HUES6 (cell line): ENCODE measurements at regions not wholly inside any gene's neighbourhood (a gene's known extent, or its start where the extent isn't known, plus 50 kb on each side); places are given as distances from the start of the nearest gene placed in this dataset.
"Not testable (repeated sequence)": the region's sequence is repeated elsewhere in the genome, so short reads cannot be mapped to it uniquely, and the experiment has no call there.

Experiments used
- H3K27ac ChIP-seq: 2 replicates; pipeline ENCODE4 v1.7.0; 2013; ENCODE audit warnings: low read depth, mild to moderate bottlenecking, low read length, inconsistent platforms
- H3K27me3 ChIP-seq: 2 replicates; pipeline ENCODE4 v1.6.1; 2013; ENCODE audit warnings: low read length; ENCODE audit not compliant: control insufficient read depth, insufficient read depth
- H3K36me3 ChIP-seq: 2 replicates; pipeline ENCODE4 v1.6.1; 2013; ENCODE audit warnings: low read length; ENCODE audit not compliant: control insufficient read depth, insufficient read depth
- H3K4me1 ChIP-seq: 2 replicates; pipeline ENCODE4 v1.6.1; 2013; ENCODE audit warnings: low read length; ENCODE audit not compliant: control insufficient read depth, insufficient read depth
- H3K4me3 ChIP-seq: 2 replicates; pipeline ENCODE4 v1.5.1; 2013; ENCODE audit warnings: low read depth, low read length
- H3K9ac ChIP-seq: one replicate; pipeline ENCODE4 v1.6.1; 2013; ENCODE audit warnings: mild to moderate bottlenecking, low read length
- H3K9me3 ChIP-seq: 2 replicates; pipeline ENCODE4 v1.6.1; 2013; ENCODE audit warnings: low read depth, low read length; ENCODE audit not compliant: control insufficient read depth, insufficient read depth

- H3K27ac ChIP-seq: no peak overlapping the region
- no peak overlapping the region for H3K4me3 ChIP-seq
- peaks cover 3% of the 10 kb centered on the region; the same call in 1 of the 2 replicates for H3K9me3 ChIP-seq
- no peak overlapping the region for H3K9ac ChIP-seq
- H3K27me3 ChIP-seq: no peaks in the 10 kb centered on the region
- H3K4me1 ChIP-seq: no peaks in the 10 kb centered on the region
- H3K36me3 ChIP-seq: no peaks in the 10 kb centered on the region
Measured at GRCh38 chr10:81570349-81570748, 304.6 kb upstream of the NRG3 start.

GRCh38 chr10:81570878-81571794, 303.9 kb upstream of the NRG3 start:
- no peak overlapping the region for H3K4me3 ChIP-seq
- peaks cover 8% of the 10 kb centered on the region for H3K9me3 ChIP-seq
- no peaks in the 10 kb centered on the region for H3K27me3 ChIP-seq
- no peak overlapping the region for H3K27ac ChIP-seq
- no peaks in the 10 kb centered on the region for H3K4me1 ChIP-seq
- H3K9ac ChIP-seq: no peak overlapping the region
- no peaks in the 10 kb centered on the region for H3K36me3 ChIP-seq

DNA sequence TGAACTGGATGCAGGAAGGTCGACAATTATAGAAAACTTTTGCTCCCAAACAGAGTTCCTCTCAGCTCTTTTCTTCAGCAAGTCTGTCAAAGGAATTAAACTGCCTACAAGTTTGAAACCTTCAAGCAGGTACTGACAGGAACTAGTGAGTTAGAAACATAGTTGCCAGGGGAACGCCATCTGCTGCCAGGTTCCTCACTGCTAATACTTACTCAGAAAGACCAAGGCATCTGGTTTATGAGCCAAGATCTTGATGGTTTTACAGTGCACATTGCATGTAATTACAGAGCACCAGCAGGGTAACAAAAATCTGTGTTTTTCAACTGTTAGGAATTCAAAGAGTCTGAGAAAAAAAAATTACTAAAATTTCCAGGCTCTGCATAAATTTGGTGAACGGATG, 300.0 kb upstream of the NRG3 start:
- no peaks in the 10 kb centered on the region for H3K4me1 ChIP-seq
- no peaks in the 10 kb centered on the region for H3K36me3 ChIP-seq
- no peak overlapping the region for H3K27ac ChIP-seq
- H3K9ac ChIP-seq: no peak overlapping the region
- H3K4me3 ChIP-seq: no peak overlapping the region
- H3K9me3 ChIP-seq: peaks cover 12% of the 10 kb centered on the region
- no peaks in the 10 kb centered on the region for H3K27me3 ChIP-seq

GRCh38 chr10:81576336-81576735, 298.7 kb upstream of the NRG3 start:
- H3K4me1 ChIP-seq: no peaks in the 10 kb centered on the region
- no peak overlapping the region for H3K4me3 ChIP-seq
- peaks cover 12% of the 10 kb centered on the region for H3K9me3 ChIP-seq
- H3K27me3 ChIP-seq: no peaks in the 10 kb centered on the region
- H3K36me3 ChIP-seq: no peaks in the 10 kb centered on the region
- H3K27ac ChIP-seq: no peak overlapping the region
- H3K9ac ChIP-seq: no peak overlapping the region

- Histone ChIP-seq H3K36me3 (no peaks in the 10 kb centered on the region), H3K27me3 (no peaks in the 10 kb centered on the region), H3K9me3 (peaks cover 3% of the 10 kb centered on the region; the same call in 1 of the 2 replicates), H3K4me1 (no peaks in the 10 kb centered on the region), H3K27ac (no peak overlapping the region), H3K4me3 (no peak overlapping the region), H3K9ac (no peak overlapping the region)
Measured at GRCh38 chr10:81594991-81595390, 280.0 kb upstream of the NRG3 start.

DNA sequence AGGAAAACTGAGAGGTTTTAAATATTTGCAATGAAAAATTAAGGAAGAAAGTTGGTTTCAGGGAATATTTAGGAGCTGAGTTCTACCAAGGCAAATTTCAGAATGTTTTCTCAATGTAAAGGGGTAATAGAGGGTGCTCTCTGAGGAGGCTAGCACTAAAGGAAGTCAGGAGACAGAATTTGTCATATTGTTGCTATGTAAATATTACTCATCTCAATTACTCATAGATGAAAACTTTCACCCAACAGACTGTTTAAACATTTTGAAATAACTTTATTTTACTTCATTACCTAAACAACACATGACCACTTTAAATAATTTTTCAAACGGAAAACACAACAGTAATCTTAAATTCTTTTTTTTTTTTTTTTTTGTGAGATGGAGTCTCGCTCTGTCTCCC, 274.8 kb upstream of the NRG3 start:
- peaks cover 3% of the 10 kb centered on the region; the same call in 1 of the 2 replicates for H3K4me1 ChIP-seq

GRCh38 chr10:81603106-81603620, 271.8 kb upstream of the NRG3 start:
- Histone ChIP-seq H3K9me3 (no peaks in the 10 kb centered on the region), H3K27me3 (no peaks in the 10 kb centered on the region)

More for the DNA sequence above, 274.8 kb upstream of the NRG3 start:
- no peaks in the 10 kb centered on the region for H3K36me3 ChIP-seq
- H3K27ac ChIP-seq: no peak overlapping the region
- H3K4me3 ChIP-seq: no peak overlapping the region
- no peaks in the 10 kb centered on the region for H3K9me3 ChIP-seq
- no peaks in the 10 kb centered on the region for H3K27me3 ChIP-seq
- H3K9ac ChIP-seq: no peak overlapping the region

GRCh38 chr10:81644485-81644884, 230.5 kb upstream of the NRG3 start:
- H3K9me3 ChIP-seq, H3K27ac ChIP-seq, H3K27me3 ChIP-seq, H3K4me1 ChIP-seq, H3K36me3 ChIP-seq, H3K4me3 ChIP-seq, H3K9ac ChIP-seq: not testable (repeated sequence)

More at GRCh38 chr10:81603106-81603620, 271.8 kb upstream of the NRG3 start:
- no peak overlapping the region for H3K4me3 ChIP-seq
- H3K9ac ChIP-seq: no peak overlapping the region
- peaks cover 3% of the 10 kb centered on the region; the same call in 1 of the 2 replicates for H3K4me1 ChIP-seq
- no peaks in the 10 kb centered on the region for H3K36me3 ChIP-seq
- no peak overlapping the region for H3K27ac ChIP-seq

GRCh38 chr10:81655986-81656385, 219.0 kb upstream of the NRG3 start:
- Histone ChIP-seq H3K4me3 (no peak overlapping the region), H3K9ac (no peak overlapping the region), H3K9me3 (no peaks in the 10 kb centered on the region; the same call in 1 of the 2 replicates), H3K4me1 (no peaks in the 10 kb centered on the region), H3K27me3 (no peaks in the 10 kb centered on the region), H3K27ac (no peak overlapping the region), H3K36me3 (no peaks in the 10 kb centered on the region)

GRCh38 chr10:81662837-81663236, 212.2 kb upstream of the NRG3 start:
- Histone ChIP-seq H3K4me1 (no peaks in the 10 kb centered on the region), H3K9me3 (no peaks in the 10 kb centered on the region), H3K27me3 (no peaks in the 10 kb centered on the region), H3K4me3 (no peak overlapping the region), H3K27ac (no peak overlapping the region), H3K9ac (no peak overlapping the region), H3K36me3 (no peaks in the 10 kb centered on the region)

DNA sequence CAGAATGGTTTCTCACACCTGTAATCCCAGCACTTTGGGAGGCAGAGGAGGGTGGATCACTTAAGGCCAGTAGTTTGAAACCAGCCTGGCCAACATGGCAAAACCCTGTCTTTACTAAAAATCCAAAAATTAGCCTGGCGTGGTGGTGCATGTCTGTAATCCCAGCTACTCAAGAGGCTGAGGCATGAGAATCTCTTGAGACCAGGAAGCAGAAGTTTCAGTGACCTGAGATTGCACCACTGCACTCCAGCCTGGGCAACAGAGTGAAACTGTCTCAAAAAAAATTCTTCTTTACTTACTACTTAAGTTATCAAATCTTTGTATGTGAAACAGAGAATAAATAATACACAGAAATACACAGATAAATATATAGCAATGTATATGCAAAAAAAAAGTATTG, 210.2 kb upstream of the NRG3 start:
- not testable (repeated sequence) for H3K36me3 ChIP-seq, H3K9me3 ChIP-seq, H3K9ac ChIP-seq, H3K4me3 ChIP-seq, H3K27ac ChIP-seq, H3K4me1 ChIP-seq, H3K27me3 ChIP-seq
